ENCODE measurements at regions not wholly inside any gene's neighbourhood (a gene's known extent, or its start where the extent isn't known, plus 50 kb on each side); places are given as distances from the start of the nearest gene placed in this dataset.

DNA sequence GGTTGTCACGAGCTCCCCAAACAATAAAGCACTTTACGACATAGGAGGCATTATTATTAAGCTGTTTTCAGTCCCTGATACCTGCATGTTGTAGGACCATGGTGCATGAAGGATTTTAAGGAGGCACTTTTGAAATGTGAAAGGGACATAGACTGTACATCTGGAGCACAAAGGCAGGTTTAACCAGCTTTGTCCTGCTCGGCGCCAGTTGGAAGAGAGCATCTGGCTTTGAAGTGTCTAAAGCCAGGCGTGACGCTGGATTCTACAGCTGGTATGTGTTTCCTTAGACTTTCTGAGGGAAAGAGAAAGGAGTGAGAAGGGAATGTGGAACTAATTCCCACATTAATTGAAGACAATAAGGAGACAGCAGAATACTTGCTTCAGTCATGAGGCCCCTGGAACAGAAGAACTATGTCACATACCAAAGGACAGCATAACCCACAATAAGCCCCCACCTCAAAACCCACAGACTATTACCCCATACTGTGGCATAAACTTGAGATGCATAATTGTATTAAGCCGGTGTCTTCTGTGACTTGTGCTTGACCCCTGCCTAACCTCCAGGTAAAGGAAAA, 381.0 kb upstream of the MEX3C start:
- BruUV-seq (replicated peaks), result no TSS peak
- ChIA-PET CTCF (no interaction called here), POLR2A (ENCODE audit: low non-redundant PET) (no interaction called here)
- TF ChIP-seq, protein P1, sequence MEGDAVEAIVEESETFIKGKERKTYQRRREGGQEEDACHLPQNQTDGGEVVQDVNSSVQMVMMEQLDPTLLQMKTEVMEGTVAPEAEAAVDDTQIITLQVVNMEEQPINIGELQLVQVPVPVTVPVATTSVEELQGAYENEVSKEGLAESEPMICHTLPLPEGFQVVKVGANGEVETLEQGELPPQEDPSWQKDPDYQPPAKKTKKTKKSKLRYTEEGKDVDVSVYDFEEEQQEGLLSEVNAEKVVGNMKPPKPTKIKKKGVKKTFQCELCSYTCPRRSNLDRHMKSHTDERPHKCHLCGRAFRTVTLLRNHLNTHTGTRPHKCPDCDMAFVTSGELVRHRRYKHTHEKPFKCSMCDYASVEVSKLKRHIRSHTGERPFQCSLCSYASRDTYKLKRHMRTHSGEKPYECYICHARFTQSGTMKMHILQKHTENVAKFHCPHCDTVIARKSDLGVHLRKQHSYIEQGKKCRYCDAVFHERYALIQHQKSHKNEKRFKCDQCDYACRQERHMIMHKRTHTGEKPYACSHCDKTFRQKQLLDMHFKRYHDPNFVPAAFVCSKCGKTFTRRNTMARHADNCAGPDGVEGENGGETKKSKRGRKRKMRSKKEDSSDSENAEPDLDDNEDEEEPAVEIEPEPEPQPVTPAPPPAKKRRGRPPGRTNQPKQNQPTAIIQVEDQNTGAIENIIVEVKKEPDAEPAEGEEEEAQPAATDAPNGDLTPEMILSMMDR (conservative IDR thresholded peaks at IDR 0.05; ENCODE audit: low read depth, low read length), result no peak
- no peak for TF ChIP-seq EZH2 (IDR thresholded peaks at IDR 0.05; ENCODE audit: borderline replicate concordance, low read depth, low read length, poor library complexity, severe bottlenecking)
- no peak overlapping the region for H3K4me3 ChIP-seq (ENCODE audit: low read depth, low read length, poor library complexity, severe bottlenecking)
- no peaks in the 10 kb centered on the region for H3K27me3 ChIP-seq (replicated peaks; ENCODE audit: insufficient read depth, low read depth, low read length, poor library complexity)
- no peaks in the 10 kb centered on the region for H3K4me1 ChIP-seq (ENCODE audit: insufficient read depth, low read length, poor library complexity, severe bottlenecking)
- peaks cover 6% of the 10 kb centered on the region for H3K9me3 ChIP-seq (ENCODE audit: low read depth, low read length, poor library complexity, severe bottlenecking)
- H3K27ac ChIP-seq (ENCODE audit: low read depth, low read length, poor library complexity, severe bottlenecking), result no peak overlapping the region
- H3K36me3 ChIP-seq (ENCODE audit: insufficient read depth, low read length, poor library complexity, severe bottlenecking), result no peaks in the 10 kb centered on the region
- intact Hi-C loops (cut with micrococcal nuclease; ENCODE audit: unreplicated experiment), result no loop called here
- DNase-seq (ENCODE audit: low spot score), result no peak

DNA sequence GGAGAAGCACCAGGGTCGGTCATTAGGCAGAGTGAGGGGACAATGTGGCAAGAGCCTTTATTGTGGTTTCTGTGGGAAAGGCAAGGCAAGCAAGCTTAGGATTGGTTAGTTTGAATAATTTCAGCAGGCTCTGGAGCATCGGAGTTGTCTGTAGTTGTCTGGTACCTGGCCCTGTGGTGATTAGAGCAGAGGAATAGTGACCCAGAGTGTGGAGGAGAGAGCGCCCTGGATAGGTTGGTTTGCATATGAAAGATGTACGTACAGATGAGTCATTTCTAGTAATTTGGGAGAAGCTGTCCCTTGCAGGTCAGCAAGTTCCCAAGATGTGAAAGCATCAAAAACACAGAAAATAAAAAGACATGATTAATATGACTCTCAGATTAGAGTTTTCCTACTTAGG, 383.1 kb upstream of the MEX3C start:
- H3K27me3 ChIP-seq (replicated peaks; ENCODE audit: insufficient read depth, low read depth, low read length, poor library complexity), result no peaks in the 10 kb centered on the region
- no peaks in the 10 kb centered on the region for H3K4me1 ChIP-seq (ENCODE audit: insufficient read depth, low read length, poor library complexity, severe bottlenecking)
- TF ChIP-seq, protein P1 (conservative IDR thresholded peaks at IDR 0.05; ENCODE audit: low read depth, low read length), result no peak
- no peak for TF ChIP-seq EZH2 (IDR thresholded peaks at IDR 0.05; ENCODE audit: borderline replicate concordance, low read depth, low read length, poor library complexity, severe bottlenecking)
- no peaks in the 10 kb centered on the region for H3K36me3 ChIP-seq (ENCODE audit: insufficient read depth, low read length, poor library complexity, severe bottlenecking)
- intact Hi-C loops (cut with micrococcal nuclease; ENCODE audit: unreplicated experiment), result no loop called here
- POLR2A ChIA-PET (ENCODE audit: low non-redundant PET), result no interaction called here
- DNase-seq (ENCODE audit: low spot score), result no peak
- no peak overlapping the region for H3K27ac ChIP-seq (ENCODE audit: low read depth, low read length, poor library complexity, severe bottlenecking)
- BruUV-seq (replicated peaks), result no TSS peak
- no peak overlapping the region for H3K4me3 ChIP-seq (ENCODE audit: low read depth, low read length, poor library complexity, severe bottlenecking)
- H3K9me3 ChIP-seq (ENCODE audit: low read depth, low read length, poor library complexity, severe bottlenecking), result peaks cover 6% of the 10 kb centered on the region
- CTCF ChIA-PET, result no interaction called here

DNA sequence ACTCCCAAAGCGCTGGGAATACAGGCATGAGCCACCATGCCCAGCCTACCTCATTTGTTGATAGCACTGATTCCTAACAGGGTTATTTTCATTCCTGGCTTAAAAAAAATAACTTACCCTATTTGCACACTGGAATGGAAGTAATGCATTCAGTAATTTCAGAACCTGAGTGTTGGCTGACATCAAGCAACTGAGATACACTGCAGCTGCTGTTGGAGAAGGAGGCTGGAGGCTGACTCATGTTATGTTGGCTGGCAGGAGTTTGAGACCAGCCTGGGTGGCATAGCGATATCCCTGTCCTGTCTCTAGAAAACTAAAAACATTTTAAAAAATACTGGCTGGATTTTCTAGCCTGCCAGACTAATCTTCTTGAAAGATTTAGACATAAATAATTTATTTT, 385.1 kb upstream of the MEX3C start:
- Histone ChIP-seq H3K27me3 (replicated peaks; ENCODE audit: insufficient read depth, low read depth, low read length, poor library complexity) (no peaks in the 10 kb centered on the region), H3K4me3 (ENCODE audit: low read depth, low read length, poor library complexity, severe bottlenecking) (no peak overlapping the region), H3K27ac (ENCODE audit: low read depth, low read length, poor library complexity, severe bottlenecking) (no peak overlapping the region), H3K4me1 (ENCODE audit: insufficient read depth, low read length, poor library complexity, severe bottlenecking) (no peaks in the 10 kb centered on the region), H3K36me3 (ENCODE audit: insufficient read depth, low read length, poor library complexity, severe bottlenecking) (no peaks in the 10 kb centered on the region), H3K9me3 (ENCODE audit: low read depth, low read length, poor library complexity, severe bottlenecking) (peaks cover 6% of the 10 kb centered on the region)
- BruUV-seq (replicated peaks), result no TSS peak
- ChIA-PET CTCF (no interaction called here), POLR2A (ENCODE audit: low non-redundant PET) (no interaction called here)
- DNase-seq (ENCODE audit: low spot score), result no peak
- intact Hi-C loops (cut with micrococcal nuclease; ENCODE audit: unreplicated experiment), result no loop called here
- TF ChIP-seq, protein P1 (conservative IDR thresholded peaks at IDR 0.05; ENCODE audit: low read depth, low read length), result no peak
- TF ChIP-seq EZH2 (IDR thresholded peaks at IDR 0.05; ENCODE audit: borderline replicate concordance, low read depth, low read length, poor library complexity, severe bottlenecking), result no peak

All from A673 (cell line).